Neural progenitor cell (in vitro differentiated cells): ENCODE measurements at regions not wholly inside any gene's neighbourhood (a gene's known extent, or its start where the extent isn't known, plus 50 kb on each side); places are given as distances from the start of the nearest gene placed in this dataset.

Experiments used
- DNase-seq: peaks from one replicate; pipeline ENCODE4 v3.0.0-alpha.2; 2016; ENCODE audit warnings: low spot score
- H2AFZ ChIP-seq: fragments of 200-600 bp; sonication (generic); replicated peaks from 2 replicates; pipeline ENCODE4 v1.6.1; 2016; ENCODE audit warnings: antibody characterized with exemption
- H3F3A ChIP-seq: fragments of 200-600 bp; sonication (generic); 2 replicates; pipeline ENCODE4 v1.6.1; 2016; ENCODE audit warnings: antibody characterized with exemption, low read depth
- H3K27ac ChIP-seq: fragments of 200-600 bp; sonication (generic); 2 replicates; pipeline ENCODE4 v1.5.1; 2016; ENCODE audit warnings: mild to moderate bottlenecking
- H3K27me3 ChIP-seq: fragments of 200-600 bp; sonication (generic); 2 replicates; pipeline ENCODE4 v1.6.1; 2016; ENCODE audit warnings: mild to moderate bottlenecking, moderate library complexity
- H3K36me3 ChIP-seq: fragments of 200-600 bp; sonication (generic); 2 replicates; pipeline ENCODE4 v1.5.1; 2016
- H3K4me1 ChIP-seq: fragments of 200-600 bp; sonication (generic); 2 replicates; pipeline ENCODE4 v1.6.1; 2016; ENCODE audit warnings: mixed run types
- H3K4me2 ChIP-seq: fragments of 200-600 bp; sonication (generic); 2 replicates; pipeline ENCODE4 v1.6.1; 2016
- H3K4me3 ChIP-seq: fragments of 200-600 bp; sonication (generic); 2 replicates; pipeline ENCODE4 v1.5.1; 2016
- H3K79me2 ChIP-seq: fragments of 200-600 bp; sonication (generic); 2 replicates; pipeline ENCODE4 v1.6.1; 2016; ENCODE audit warnings: low read depth
- H3K9ac ChIP-seq: fragments of 200-600 bp; sonication (generic); 2 replicates; pipeline ENCODE4 v1.6.1; 2016
- H3K9me3 ChIP-seq: fragments of 200-600 bp; sonication (generic); 2 replicates; pipeline ENCODE4 v1.5.1; 2016; ENCODE audit warnings: low read depth
- H4K20me1 ChIP-seq: fragments of 200-600 bp; sonication (generic); 2 replicates; pipeline ENCODE4 v1.6.1; 2016; ENCODE audit warnings: low read depth
- H3K27ac Mint-ChIP-seq: 3 replicates; pipeline ENCODE4 v1.8.0; 2021; ENCODE audit warnings: mixed read lengths
- H3K27me3 Mint-ChIP-seq: 2 replicates; pipeline ENCODE4 v1.8.0; 2022; ENCODE audit warnings: low read depth, mild to moderate bottlenecking, inconsistent platforms, moderate library complexity, mixed read lengths; ENCODE audit not compliant: insufficient read depth
- H3K36me3 Mint-ChIP-seq: 3 replicates; pipeline ENCODE4 v1.8.0; 2021; ENCODE audit warnings: mixed read lengths
- H3K4me1 Mint-ChIP-seq: 3 replicates; pipeline ENCODE4 v1.8.0; 2021; ENCODE audit warnings: mixed read lengths
- H3K4me3 Mint-ChIP-seq: 3 replicates; pipeline ENCODE4 v1.8.0; 2021; ENCODE audit warnings: mild to moderate bottlenecking, moderate library complexity, mixed read lengths
- H3K9me3 Mint-ChIP-seq: 3 replicates; pipeline ENCODE4 v1.8.0; 2020; ENCODE audit warnings: mixed read lengths
- EZH2 ChIP-seq: fragments of 200-600 bp; sonication (generic); IDR thresholded peaks from 2 replicates; pipeline ENCODE4 v1.6.1; 2017; ENCODE audit warnings: antibody characterized with exemption, mild to moderate bottlenecking, moderate library complexity
- EZH2phosphoT487 ChIP-seq: fragments of 200-600 bp; sonication (generic); IDR thresholded peaks from 2 replicates; pipeline ENCODE4 v1.6.1; 2017; ENCODE audit warnings: antibody characterized with exemption
- TF ChIP-seq, protein P1 (sequence below): fragments of 200-600 bp; sonication (generic); IDR thresholded peaks from 2 replicates; pipeline ENCODE4 v1.5.1; 2017; ENCODE audit warnings: antibody characterized with exemption, mild to moderate bottlenecking

GRCh38 chr10:93236393-93237040 lies 162.8 kb downstream of the CYP26A1 start:
- Histone ChIP-seq H3K4me1 (peaks cover 8% of the 10 kb centered on the region), H3F3A (peaks cover 10% of the 10 kb centered on the region), H3K36me3 (no peaks in the 10 kb centered on the region), H3K4me3 (no peak overlapping the region), H3K4me2 (no peak overlapping the region), H3K79me2 (no peaks in the 10 kb centered on the region), H3K27me3 (no peaks in the 10 kb centered on the region), H2AFZ (no peak overlapping the region), H4K20me1 (no peaks in the 10 kb centered on the region), H3K9me3 (no peaks in the 10 kb centered on the region), H3K9ac (no peak overlapping the region), H3K27ac (no peak overlapping the region)
- H3K4me3 Mint-ChIP-seq, result no peak overlapping the region
- H3K27ac Mint-ChIP-seq, result no peak overlapping the region
- no peaks in the 10 kb centered on the region for H3K27me3 Mint-ChIP-seq
- no peak for TF ChIP-seq EZH2
- TF ChIP-seq EZH2phosphoT487, result no peak
- TF ChIP-seq, protein P1, sequence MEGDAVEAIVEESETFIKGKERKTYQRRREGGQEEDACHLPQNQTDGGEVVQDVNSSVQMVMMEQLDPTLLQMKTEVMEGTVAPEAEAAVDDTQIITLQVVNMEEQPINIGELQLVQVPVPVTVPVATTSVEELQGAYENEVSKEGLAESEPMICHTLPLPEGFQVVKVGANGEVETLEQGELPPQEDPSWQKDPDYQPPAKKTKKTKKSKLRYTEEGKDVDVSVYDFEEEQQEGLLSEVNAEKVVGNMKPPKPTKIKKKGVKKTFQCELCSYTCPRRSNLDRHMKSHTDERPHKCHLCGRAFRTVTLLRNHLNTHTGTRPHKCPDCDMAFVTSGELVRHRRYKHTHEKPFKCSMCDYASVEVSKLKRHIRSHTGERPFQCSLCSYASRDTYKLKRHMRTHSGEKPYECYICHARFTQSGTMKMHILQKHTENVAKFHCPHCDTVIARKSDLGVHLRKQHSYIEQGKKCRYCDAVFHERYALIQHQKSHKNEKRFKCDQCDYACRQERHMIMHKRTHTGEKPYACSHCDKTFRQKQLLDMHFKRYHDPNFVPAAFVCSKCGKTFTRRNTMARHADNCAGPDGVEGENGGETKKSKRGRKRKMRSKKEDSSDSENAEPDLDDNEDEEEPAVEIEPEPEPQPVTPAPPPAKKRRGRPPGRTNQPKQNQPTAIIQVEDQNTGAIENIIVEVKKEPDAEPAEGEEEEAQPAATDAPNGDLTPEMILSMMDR, result no peak
- H3K36me3 Mint-ChIP-seq, result no peaks in the 10 kb centered on the region
- DNase-seq, result no peak
- H3K4me1 Mint-ChIP-seq, result peaks cover 5% of the 10 kb centered on the region
- no peaks in the 10 kb centered on the region for H3K9me3 Mint-ChIP-seq

DNA sequence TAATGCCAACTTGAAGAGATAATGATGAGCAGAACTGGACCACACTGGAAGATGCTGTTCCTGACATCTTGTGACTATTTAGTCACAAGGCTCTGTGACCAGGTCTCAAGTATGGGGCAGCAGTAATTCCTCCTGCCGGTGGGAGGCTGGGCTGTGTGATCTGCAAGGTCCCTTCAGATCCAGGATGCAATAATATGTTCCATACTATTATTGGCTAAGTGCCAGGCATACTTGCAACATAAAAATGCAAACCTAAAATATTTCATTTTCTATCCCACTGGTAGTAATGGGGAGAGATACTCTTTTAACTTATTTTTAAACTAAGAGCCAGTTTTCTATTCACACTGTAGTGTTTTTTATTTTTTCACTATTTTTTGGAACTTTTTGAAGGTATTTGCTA lies 171.5 kb downstream of the CYP26A1 start:
- H3K27me3 Mint-ChIP-seq, result peaks cover 9% of the 10 kb centered on the region
- H3F3A ChIP-seq, result peaks cover 6% of the 10 kb centered on the region
- H3K4me1 Mint-ChIP-seq, result peaks cover 3% of the 10 kb centered on the region
- H3K79me2 ChIP-seq, result no peaks in the 10 kb centered on the region
- TF ChIP-seq EZH2, result no peak
- no peak overlapping the region for H3K27ac Mint-ChIP-seq
- H3K36me3 ChIP-seq, result no peaks in the 10 kb centered on the region
- no peak overlapping the region for H3K4me3 Mint-ChIP-seq
- no peak for DNase-seq
- no peak overlapping the region for H3K27ac ChIP-seq
- H4K20me1 ChIP-seq, result no peaks in the 10 kb centered on the region
- no peaks in the 10 kb centered on the region for H3K9me3 ChIP-seq
- no peaks in the 10 kb centered on the region for H3K36me3 Mint-ChIP-seq
- H3K27me3 ChIP-seq, result no peaks in the 10 kb centered on the region
- no peaks in the 10 kb centered on the region for H3K9me3 Mint-ChIP-seq
- H3K4me3 ChIP-seq, result no peak overlapping the region
- H2AFZ ChIP-seq, result no peak overlapping the region
- no peaks in the 10 kb centered on the region for H3K4me1 ChIP-seq
- no peak overlapping the region for H3K9ac ChIP-seq
- no peak overlapping the region for H3K4me2 ChIP-seq

GRCh38 chr10:93245779-93246178 lies 172.1 kb downstream of the CYP26A1 start:
- H3F3A ChIP-seq, result peaks cover 6% of the 10 kb centered on the region
- no peak for DNase-seq
- H3K4me3 ChIP-seq, result no peak overlapping the region
- no peaks in the 10 kb centered on the region for H4K20me1 ChIP-seq
- no peak overlapping the region for H2AFZ ChIP-seq
- no peak overlapping the region for H3K4me2 ChIP-seq
- H3K9me3 Mint-ChIP-seq, result no peaks in the 10 kb centered on the region
- no peak overlapping the region for H3K4me3 Mint-ChIP-seq
- no peak overlapping the region for H3K27ac Mint-ChIP-seq
- H3K36me3 ChIP-seq, result no peaks in the 10 kb centered on the region
- no peaks in the 10 kb centered on the region for H3K79me2 ChIP-seq
- TF ChIP-seq, protein P1, result no peak
- no peak for TF ChIP-seq EZH2phosphoT487
- TF ChIP-seq EZH2, result no peak
- H3K27me3 ChIP-seq, result no peaks in the 10 kb centered on the region
- H3K9ac ChIP-seq, result no peak overlapping the region
- no peaks in the 10 kb centered on the region for H3K9me3 ChIP-seq
- no peak overlapping the region for H3K27ac ChIP-seq
- H3K36me3 Mint-ChIP-seq, result no peaks in the 10 kb centered on the region
- H3K4me1 ChIP-seq, result no peaks in the 10 kb centered on the region
- H3K27me3 Mint-ChIP-seq, result peaks cover 9% of the 10 kb centered on the region
- peaks cover 3% of the 10 kb centered on the region for H3K4me1 Mint-ChIP-seq

GRCh38 chr10:93248583-93249227 lies 175.0 kb downstream of the CYP26A1 start:
- Histone ChIP-seq H3K4me3 (no peak overlapping the region), H3K9me3 (no peaks in the 10 kb centered on the region), H3K36me3 (no peaks in the 10 kb centered on the region), H3K9ac (no peak overlapping the region), H3K79me2 (no peaks in the 10 kb centered on the region), H3K27me3 (no peaks in the 10 kb centered on the region), H3K27ac (no peak overlapping the region), H2AFZ (no peak overlapping the region), H4K20me1 (no peaks in the 10 kb centered on the region), H3F3A (peaks cover 15% of the 10 kb centered on the region), H3K4me2 (no peak overlapping the region), H3K4me1 (peaks cover 9% of the 10 kb centered on the region)
- Mint-ChIP-seq H3K4me3 (no peak overlapping the region), H3K9me3 (no peaks in the 10 kb centered on the region), H3K27ac (no peak overlapping the region), H3K27me3 (peaks cover 9% of the 10 kb centered on the region), H3K36me3 (no peaks in the 10 kb centered on the region), H3K4me1 (peaks cover 3% of the 10 kb centered on the region)
- DNase-seq, result no peak
- TF ChIP-seq EZH2phosphoT487 (no peak), EZH2 (no peak)
- TF ChIP-seq, protein P1, result no peak
